ENCODE measurements at regions not wholly inside any gene's neighbourhood (a gene's known extent, or its start where the extent isn't known, plus 50 kb on each side); places are given as distances from the start of the nearest gene placed in this dataset.
"Not testable (repeated sequence)": the region's sequence is repeated elsewhere in the genome, so short reads cannot be mapped to it uniquely, and the experiment has no call there.

DNA sequence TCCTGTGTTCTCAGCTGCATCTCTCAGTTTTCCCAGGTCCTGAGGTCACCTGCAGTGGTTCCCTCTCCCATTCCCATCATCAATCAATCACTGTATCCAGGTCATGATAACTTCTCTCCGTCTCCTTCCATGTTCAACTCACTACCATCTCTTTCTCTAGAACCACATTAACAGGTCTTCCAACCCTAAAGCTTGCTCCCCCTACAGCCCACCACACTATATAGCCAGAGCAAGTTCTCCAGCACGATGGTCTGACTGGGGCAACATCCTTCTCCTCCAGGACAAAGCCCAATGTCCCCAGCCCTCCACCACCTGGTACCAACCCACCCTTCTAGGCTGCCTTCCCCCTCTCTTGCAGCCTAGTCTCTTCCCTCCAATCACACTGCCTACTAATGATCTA is 241.6 kb downstream of the CDK5RAP2 start:
- ATAC-seq (no peak), DNase-seq (no peak)

DNA sequence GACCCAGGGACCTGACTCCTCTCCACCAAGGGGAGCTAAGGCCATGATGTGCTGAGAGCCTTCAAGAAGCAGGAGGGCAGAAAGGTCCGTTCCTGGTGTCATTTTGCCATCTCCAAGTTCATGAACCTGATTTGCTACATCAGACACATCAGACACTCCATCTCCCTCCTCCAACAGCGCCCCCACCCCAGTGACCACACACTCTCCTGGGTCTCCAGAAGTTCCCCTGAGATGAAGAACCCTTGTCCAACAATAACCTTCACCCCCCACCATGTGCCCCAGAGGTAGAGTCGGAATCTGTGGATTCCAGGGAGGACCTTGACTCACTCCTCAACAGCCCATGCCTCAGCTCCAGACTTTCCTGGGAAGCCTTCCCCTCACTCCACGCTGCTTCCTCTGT is 242.8 kb downstream of the CDK5RAP2 start:
- DNase-seq: no peak
- no peak for ATAC-seq

DNA sequence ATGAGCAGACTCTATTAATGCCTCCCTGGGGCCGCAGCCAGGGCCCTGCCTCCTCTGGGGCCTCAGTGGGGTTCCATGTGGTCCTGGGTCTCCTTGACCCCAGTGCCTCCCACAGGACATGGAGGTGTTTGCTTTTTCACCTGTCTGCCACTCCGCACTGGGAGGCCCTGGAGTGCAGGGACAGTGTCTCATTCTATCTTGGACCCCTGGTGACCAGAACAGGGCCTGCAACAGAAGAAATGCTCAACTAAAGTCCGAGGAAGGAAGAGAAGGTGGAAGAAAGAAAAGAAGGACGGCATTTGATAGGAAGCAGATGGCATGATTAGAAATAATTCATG is 243.2 kb downstream of the CDK5RAP2 start:
- no peak for DNase-seq
- ATAC-seq: no peak

DNA sequence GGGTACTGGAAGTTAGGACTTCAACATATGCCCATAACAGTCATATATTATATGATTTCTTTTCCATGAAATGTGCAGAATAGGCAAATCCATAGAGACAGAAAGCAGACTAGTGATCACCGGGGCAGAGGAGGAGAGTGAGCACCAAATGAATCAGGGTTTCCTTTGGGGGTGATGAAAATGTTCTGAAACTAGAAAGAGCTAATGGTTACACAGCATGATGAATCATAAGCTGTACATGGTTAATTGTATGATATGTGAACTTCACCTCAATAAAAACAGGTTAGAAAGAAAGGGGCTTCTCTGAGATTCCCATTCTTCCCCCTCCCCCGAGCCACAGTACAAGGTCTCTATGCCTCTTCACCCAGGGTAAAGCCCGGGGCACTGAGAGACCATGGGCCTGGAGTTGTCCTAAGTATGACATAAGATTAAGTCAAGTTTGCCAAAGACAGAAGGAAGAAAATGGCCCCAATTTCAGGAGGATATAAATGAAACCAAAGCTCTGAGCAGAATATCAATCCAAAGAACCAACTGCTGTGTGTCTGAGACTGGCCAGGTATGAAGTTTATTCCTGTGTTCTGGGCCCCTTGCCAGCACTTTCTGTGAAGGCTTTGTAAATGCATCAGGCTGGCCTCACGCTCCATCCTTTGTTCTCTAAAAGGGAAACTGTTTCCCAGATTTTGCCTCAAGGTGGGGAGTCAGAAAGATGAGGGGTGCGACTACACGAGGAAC is 243.8 kb downstream of the CDK5RAP2 start:
- DNase-seq (peak; percentile 9), ATAC-seq (peak; percentile 93)

DNA sequence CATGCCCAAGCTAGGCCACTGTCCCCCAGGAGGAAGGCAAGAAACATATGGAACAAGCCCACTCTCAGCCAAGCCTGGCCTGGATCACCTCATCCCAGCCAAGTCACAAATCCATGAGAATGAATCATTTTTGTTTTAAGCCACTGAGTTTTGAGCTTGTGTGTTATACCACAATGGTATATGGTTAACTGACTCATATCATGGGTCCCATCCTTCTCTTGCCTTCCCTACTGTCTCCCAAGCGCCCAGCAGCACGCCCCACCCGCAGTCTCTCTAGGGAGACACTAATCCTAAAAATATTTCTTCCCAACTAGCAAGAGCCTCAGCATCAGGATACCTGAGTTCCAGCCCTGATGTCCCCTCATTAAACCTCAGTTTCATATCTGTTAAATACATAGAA is 248.1 kb downstream of the CDK5RAP2 start:
- DNase-seq: no peak
- no peak for ATAC-seq

DNA sequence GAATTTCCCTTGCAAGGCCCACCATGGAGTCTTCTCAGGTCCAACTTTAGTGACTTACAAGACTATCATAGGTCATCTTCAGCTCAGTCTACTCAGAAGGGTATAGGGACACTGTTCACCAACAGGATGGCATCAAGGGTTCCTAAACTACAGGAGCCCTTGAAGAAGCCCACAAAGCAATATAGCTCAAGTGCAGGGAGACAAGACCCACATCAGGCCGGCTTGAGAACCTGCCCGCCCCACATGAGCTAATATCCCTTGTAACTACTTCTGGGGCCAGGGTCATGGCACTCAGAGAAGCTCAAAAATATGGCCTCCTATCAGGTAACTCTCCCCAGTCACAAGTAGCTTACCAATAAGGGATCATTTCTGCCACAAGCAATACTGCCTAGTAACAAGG is 249.9 kb downstream of the CDK5RAP2 start:
- ATAC-seq: no peak
- DNase-seq: no peak

DNA sequence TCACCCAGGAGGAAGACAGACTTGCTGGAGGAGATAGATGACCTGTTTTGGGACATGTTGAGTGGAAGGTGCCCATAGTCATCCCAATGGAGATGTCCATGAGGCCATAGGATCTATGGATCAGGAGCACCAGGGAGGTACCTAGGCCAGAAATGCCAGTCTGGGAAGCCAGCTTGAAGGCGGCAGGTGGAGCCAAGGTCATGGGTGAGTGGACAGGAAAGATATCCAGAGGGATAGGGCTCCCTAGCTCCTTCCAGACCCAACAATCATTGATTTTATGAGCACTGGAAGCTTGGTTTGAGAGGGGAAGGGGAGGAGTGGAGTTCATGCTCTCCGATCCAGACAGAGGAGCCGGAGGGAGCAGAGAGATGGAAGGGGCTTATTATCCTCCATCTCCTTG is 252.6 kb downstream of the CDK5RAP2 start:
- ATAC-seq (no peak), DNase-seq (no peak)

DNA sequence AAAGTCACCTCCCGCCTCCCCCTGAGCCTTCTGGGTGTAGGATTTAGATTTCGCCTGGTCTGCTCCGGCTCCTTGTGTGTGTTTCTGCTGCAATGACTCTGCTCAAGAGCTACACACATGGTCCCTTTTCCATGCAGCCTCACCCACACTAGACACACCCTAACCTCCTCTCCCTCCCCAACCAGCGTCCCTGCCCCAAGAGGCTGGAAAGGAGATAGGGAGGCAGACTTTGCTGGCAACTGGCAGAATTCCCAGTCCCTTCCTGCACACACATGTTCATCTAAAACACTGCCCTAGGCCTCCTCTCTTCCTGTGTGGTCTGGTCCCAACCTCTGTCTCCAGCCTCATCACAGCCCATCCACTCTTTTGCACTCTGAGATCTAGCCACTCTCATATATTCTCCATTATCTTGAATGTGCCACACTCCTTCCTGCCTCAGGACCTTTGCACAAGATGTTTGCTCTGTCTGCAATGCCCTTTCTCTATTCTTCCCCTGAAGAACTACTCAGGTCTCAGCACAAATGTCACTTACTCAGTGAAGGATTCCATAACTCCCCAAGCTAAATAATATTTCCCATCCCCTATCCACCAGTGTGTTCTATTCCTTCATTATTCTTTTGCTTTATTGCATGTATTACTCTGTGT is 253.8 kb downstream of the CDK5RAP2 start:
- ATAC-seq: no peak
- no peak for DNase-seq

DNA sequence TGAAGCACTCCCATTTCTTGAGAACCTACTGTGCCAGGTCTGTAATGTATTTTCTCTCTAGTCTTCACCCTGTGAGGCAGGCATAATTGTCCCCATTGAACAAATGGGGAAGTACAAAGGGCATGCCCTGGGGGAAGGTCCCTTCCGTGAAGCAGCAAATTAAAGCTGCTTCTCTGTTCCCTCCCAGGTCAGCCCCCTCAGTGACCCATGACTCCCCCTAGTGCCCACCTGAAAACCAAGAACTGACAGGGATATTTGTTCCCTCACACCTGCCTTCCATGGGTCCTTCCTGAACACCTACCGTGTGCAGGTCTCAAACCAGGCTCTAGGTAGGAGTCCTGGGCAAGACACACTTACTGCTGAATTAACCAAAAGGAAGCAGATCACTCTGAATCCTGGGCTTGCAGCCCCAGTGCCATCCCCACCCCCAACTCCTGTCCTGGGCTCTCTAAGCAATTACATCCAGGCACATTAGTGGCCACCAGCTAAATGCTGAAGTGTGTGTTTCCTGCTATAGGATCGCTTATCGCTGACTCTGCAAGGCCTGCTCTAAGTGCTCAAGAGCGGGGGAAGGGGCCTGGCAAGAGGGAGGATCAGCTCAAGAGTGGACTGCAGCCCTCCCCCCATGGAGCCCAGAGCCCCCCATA is 254.8 kb downstream of the CDK5RAP2 start:
- DNase-seq (no peak), ATAC-seq (no peak)

DNA sequence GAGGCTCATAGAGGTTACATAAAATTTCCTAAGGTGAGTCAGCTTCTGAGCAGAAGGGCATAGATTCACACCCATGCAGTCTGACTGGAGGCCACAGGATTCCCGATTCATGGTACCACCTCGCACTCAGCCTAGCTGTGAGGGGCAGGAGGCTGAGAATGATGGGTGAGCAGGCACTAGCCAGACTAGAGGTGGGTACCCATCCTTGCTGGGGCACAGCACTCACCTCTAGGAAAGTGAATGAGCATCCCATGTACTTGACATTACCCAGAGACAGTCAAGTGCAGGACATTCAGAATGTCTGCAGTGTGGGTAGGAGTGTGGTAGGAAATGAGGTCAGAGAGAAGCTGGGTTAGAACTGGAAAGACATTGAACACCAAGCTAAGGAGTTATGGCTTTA is 255.5 kb downstream of the CDK5RAP2 start:
- DNase-seq (no peak), ATAC-seq (no peak)

DNA sequence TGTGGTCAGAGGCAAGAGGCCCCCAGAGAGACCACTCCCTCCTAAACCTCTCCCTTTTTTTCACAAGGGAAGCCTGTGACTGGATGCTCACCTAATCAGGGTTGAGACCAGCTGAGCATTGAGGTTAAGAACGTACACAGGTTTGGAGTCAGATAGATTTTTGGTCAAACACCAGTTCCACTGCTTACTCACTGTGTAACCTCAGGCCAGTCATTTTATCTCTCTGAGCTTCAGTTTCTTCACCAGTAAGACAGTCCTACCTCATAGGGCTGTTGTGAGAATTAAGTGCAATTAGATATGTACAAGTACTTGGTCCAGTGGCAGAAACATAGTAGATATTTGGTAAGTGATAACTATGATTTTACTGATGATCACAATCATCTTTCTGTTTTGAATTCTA is 256.8 kb downstream of the CDK5RAP2 start:
- no peak for DNase-seq
- ATAC-seq: peak; percentile 40

DNA sequence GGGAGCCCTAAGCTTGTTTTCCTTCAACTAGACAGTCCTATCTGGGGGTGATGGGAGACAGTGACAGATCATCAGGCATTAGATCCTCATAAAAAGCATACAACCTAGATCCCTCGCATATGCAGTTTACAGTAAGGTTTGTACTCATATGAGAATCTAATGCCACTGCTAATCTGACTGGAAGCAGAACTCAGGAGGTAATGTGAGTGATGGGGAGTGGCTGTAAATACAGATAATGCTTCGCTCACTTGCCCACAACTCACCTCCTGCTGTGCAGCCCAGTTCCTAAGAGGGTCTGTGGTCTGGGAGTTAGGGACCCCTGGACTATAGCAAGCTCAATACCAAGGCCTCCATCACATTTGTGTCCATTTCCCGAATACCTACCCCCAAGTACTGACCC is 260.5 kb downstream of the CDK5RAP2 start:
- DNase-seq: no peak
- no peak for ATAC-seq

DNA sequence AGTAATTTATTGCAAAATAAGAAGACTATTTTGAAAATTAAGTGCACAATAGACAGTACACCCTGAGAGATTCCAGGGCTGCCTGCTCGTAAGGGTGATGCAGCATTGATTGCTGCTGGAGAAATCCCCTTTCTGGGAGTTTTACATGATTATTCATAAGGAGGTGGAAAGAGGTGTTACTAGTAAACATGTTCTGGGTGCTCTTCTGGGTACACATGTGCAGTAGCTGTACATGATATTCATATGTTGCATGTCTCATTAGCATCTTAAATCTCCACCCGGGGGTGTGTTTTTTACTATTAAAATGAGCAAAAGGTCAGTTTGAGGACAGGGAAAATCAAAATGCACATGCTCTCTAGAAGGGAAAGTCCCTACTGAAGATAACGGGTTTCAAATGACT is 264.8 kb downstream of the CDK5RAP2 start:
- ATAC-seq (no peak), DNase-seq (no peak)

DNA sequence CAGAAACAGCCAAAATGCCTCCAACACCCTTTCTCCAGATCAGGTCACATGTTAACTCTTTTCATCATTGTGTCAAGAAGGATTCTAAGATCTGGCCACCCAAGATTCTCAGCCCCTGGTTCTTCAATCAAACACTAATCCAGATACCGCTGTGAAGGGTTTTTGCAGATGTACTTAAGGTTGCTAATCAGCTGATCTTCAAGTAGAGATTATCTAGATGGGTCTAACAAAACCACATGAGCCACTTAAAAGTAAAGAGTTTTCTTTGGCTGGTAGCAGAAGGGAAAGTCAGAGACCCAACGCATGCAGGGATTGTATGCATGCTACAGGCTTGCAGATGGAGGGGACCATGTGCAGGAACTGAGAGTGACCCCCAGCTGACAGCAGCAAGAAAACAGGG is 267.9 kb downstream of the CDK5RAP2 start:
- no peak for DNase-seq
- no peak for ATAC-seq

DNA sequence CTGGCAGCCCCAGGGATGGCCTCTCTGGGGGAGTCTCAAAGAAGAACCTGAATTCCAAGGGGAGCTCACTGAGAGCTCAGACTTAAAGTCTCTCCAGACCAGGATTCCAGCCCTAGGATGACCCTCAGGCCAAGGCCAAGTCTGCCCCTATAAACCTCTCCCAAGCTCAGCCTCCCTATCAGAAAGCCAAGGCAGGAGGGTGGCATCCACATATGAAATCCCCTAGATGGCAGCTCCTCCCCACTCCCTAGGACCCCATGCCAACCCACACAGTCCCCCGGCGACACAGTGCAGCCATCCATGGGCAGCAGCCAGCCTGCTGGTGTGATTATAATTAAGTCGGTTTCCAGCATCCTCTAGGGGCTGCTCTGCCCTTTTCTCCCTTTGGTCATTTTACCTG is 269.9 kb downstream of the CDK5RAP2 start:
- DNase-seq (no peak), ATAC-seq (no peak)

DNA sequence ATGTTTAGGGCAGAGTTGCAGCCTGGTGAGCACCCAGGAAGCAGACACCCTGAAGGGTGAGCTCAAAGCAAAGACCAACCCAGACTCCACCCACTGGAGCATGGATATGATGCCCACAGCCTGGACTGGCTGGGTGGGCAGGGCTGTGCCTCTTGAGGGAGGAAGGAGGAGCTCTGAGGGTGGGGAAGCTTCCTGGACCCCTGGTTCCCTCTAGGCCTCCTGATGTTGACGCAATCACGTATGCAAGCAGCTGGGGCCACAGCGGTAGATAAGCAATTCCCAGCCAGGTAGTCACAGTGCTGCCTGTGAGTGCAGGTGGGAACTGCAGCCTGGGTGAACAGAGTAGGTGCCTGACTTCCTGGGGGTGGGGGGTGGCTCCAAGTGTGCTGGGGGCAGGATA is 271.5 kb downstream of the CDK5RAP2 start:
- ATAC-seq (no peak), DNase-seq (no peak)

DNA sequence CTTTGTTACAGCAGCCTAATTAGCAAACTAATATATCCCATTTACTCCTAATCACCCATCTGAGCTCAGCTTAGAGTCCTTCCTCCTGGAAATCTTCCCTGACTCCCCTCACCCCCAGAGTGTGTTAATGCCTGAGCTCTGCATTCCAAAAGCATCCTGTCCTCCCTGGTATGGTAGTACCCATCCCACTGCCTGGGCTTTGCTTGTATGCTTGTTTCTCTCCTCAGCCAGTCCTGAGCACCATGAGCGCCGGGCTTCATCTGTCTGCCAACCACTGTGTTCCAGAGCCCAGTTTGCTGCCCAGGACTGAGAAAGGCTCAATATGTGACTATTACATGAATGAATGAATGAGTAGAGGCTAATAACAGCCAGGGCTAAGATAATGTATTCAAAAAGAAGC is 272.4 kb downstream of the CDK5RAP2 start:
- DNase-seq (no peak), ATAC-seq (no peak)

DNA sequence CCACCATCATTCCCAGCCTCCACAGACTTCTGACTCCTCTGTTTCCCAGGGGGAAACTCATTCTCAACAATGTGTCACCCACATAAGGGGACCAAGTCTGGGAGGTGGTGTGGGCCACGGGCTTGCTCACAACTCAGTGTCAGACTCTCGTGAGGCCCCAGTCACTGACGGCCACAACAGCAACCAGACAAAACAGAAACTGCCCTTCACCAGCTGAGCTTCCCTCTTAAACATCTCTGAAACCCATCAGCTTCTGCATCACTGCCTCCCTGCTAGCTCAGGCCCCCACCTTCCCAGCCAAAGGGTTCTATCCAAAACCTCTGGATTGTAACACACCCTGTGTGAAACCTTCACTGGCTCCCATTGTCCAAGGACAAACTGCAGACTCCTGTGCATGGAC is 273.4 kb downstream of the CDK5RAP2 start:
- ATAC-seq (no peak), DNase-seq (no peak)

DNA sequence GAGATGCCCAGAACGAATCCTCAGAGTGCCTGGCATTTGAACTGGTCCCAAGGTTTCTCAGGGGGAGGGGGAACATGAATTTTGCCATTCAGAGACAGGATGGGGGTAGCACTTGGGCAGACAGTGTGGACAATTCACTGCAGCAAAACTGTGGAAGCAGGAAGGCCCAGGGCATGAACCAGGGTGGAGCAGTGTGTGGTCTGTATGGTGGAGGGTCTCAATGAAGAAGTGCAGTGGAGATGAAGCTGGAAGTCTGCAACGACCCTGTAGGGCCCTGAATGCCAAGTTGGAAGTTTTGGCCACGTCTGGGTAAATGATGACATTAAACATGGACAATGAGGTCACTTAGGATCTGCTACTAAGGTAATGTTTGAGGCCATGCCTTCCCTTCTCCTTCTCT is 273.9 kb downstream of the CDK5RAP2 start:
- ATAC-seq (no peak), DNase-seq (no peak)

DNA sequence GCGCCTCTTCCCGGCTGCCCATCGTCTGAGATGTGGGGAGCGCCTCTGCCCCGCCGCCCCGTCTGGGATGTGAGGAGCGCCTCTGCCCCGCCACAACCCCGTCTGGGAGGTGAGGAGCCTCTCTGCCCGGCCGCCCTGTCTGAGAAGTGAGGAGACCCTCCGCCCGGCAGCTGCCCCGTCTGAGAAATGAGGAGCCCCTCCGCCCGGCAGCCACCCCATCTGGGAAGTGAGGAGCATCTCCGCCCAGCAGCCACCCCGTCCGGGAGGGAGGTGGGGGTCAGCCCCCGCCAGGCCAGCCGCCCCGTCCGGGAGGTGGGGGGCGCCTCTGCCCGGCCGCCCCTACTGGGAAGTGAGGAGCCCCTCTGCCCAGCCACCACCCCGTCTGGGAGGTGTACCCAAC is 275.1 kb downstream of the CDK5RAP2 start:
- not testable (repeated sequence) for DNase-seq, ATAC-seq

DNA sequence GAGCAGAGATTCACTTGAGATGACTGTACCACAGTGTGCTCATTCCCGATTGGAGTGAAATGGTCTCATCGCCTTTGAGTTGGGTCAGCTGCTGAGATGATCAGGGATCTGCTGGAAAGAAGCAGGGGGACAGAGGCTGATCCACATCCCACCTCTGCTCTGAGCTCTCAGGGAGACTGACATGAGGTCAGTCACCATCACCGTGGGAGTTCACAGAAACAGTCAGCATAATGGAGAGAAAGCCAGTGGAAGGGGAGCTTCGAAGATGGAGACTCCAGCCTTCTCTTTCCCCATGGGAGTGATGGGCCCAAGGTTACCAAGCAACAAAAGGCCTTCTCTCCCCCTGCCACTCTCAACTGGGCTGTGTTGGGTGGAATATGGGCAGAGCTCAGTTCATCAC is 276.4 kb downstream of the CDK5RAP2 start:
- DNase-seq (no peak), ATAC-seq (no peak)

DNA sequence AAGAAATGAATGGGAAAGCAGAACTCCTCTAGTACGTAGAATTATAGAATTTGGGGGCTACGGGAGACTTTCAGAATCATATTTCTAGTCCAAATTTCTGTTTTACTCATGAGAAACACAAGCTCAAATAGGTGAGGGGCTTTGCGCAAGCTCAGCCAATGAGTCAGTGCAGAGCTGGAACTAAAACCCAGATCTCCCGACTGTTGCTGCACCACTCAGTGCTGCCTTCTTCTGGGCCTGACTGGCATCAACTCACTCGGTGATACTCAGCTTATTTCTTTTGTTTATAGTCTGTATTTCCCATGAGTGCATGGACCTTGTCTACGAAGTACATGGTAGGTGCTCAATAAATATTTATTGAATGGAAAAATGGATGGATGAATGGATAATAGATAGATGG is 280.2 kb downstream of the CDK5RAP2 start:
- no peak for ATAC-seq

DNA sequence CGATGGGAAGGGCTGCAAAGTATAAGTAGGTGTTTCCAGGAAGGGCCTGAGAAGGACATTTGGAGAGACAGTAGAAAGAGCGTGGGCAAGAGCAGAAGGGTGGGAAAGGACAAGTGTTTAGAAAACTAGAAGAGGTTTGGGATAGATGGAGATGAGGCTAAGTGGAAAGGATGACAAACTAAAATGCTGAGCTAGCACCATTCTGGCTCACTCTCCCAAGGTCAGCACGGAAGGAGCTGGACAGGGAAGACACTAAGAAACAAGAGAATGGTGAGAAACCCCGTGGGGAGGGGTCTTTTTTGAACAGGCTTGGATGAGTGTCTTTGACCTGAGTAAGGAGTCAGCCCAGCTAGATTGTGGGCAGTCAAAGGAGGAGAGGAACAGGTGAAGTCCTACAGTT is 286.0 kb downstream of the CDK5RAP2 start:
- ATAC-seq: no peak
- DNase-seq: no peak

More for the DNA sequence above, 280.2 kb downstream of the CDK5RAP2 start:
- no peak for DNase-seq

DNA sequence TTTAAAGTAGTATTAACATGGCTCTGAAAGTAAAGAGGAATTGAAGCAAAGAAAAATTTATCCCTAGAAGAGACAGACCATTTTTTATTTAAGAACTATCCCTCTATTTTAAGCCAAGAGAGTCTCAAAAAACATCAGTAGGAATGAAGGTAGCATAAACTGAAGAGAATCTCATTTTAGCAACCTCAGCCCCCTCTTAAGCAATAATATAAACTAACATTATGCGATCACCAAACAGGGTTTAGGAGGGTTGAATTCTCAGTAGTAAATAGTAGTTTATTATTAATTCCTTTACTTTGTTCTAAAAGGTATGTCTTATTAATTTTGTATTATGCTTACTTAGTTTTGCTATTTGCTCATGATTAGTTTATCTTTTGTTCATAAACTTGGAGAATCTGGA is 287.4 kb downstream of the CDK5RAP2 start:
- DNase-seq (no peak), ATAC-seq (no peak)

All from stimulated activated naive CD8-positive, alpha-beta T cell treated with anti-CD3 and anti-CD28 coated beads, Interleukin-15, Interleukin-2, amounts not matched to agents 100 U/mL and 50 U/mL, for 24 hours (primary cell).